GM23248 (cell line): ENCODE measurements at regions not wholly inside any gene's neighbourhood (a gene's known extent, or its start where the extent isn't known, plus 50 kb on each side); places are given as distances from the start of the nearest gene placed in this dataset.

Experiments used
- DNase-seq: peaks from one replicate; pipeline ENCODE4 v3.0.0-alpha.2; 2015
- H2AFZ ChIP-seq: fragments of 200-600 bp; sonication (generic); 2 replicates; pipeline ENCODE4 v1.6.1; 2016; ENCODE audit warnings: antibody characterized with exemption
- H3F3A ChIP-seq: fragments of 200-600 bp; sonication (generic); 2 replicates; pipeline ENCODE4 v1.6.1; 2016; ENCODE audit warnings: mild to moderate bottlenecking, antibody characterized with exemption, mixed run types; ENCODE audit not compliant: insufficient read depth
- H3K27ac ChIP-seq: fragments of 200-600 bp; sonication (generic); 2 replicates; pipeline ENCODE4 v1.5.1; 2016; ENCODE audit warnings: mild to moderate bottlenecking
- H3K27me3 ChIP-seq: fragments of 200-600 bp; sonication (generic); replicated peaks from 2 replicates; pipeline ENCODE4 v1.6.1; 2016; ENCODE audit warnings: mild to moderate bottlenecking; ENCODE audit not compliant: insufficient read depth
- H3K36me3 ChIP-seq: fragments of 200-600 bp; sonication (generic); 2 replicates; pipeline ENCODE4 v1.6.1; 2016; ENCODE audit warnings: low read depth, mild to moderate bottlenecking
- H3K4me1 ChIP-seq: fragments of 200-600 bp; sonication (generic); 2 replicates; pipeline ENCODE4 v1.6.1; 2016; ENCODE audit warnings: mild to moderate bottlenecking; ENCODE audit not compliant: insufficient read depth
- H3K4me2 ChIP-seq: fragments of 200-600 bp; sonication (generic); one replicate; pipeline ENCODE4 v1.6.1; 2016; ENCODE audit warnings: mild to moderate bottlenecking; ENCODE audit not compliant: unreplicated experiment
- H3K4me3 ChIP-seq: fragments of 200-600 bp; sonication (generic); 2 replicates; pipeline ENCODE4 v1.5.1; 2016; ENCODE audit warnings: mild to moderate bottlenecking
- H3K79me2 ChIP-seq: fragments of 200-600 bp; sonication (generic); 2 replicates; pipeline ENCODE4 v1.6.1; 2016; ENCODE audit warnings: mild to moderate bottlenecking; ENCODE audit not compliant: insufficient read depth
- H3K9ac ChIP-seq: fragments of 200-600 bp; sonication (generic); 2 replicates; pipeline ENCODE4 v1.6.1; 2016; ENCODE audit warnings: mild to moderate bottlenecking
- H3K9me2 ChIP-seq: fragments of 200-600 bp; sonication (generic); 2 replicates; pipeline ENCODE4 v1.6.1; 2016; ENCODE audit warnings: mixed run types, mild to moderate bottlenecking, moderate library complexity; ENCODE audit not compliant: insufficient read depth
- H3K9me3 ChIP-seq: fragments of 200-600 bp; sonication (generic); one replicate; pipeline ENCODE4 v1.6.1; 2017; ENCODE audit warnings: low read depth
- H4K20me1 ChIP-seq: fragments of 200-600 bp; sonication (generic); 2 replicates; pipeline ENCODE4 v1.6.0; 2016; ENCODE audit not compliant: insufficient read depth
- EZH2 ChIP-seq: fragments of 200-600 bp; sonication (generic); IDR thresholded peaks from 2 replicates; pipeline ENCODE4 v1.6.1; 2018; ENCODE audit warnings: antibody characterized with exemption, mild to moderate bottlenecking; ENCODE audit not compliant: insufficient read depth, poor library complexity, severe bottlenecking
- EZH2phosphoT487 ChIP-seq: fragments of 200-600 bp; sonication (generic); IDR thresholded peaks from 2 replicates; pipeline ENCODE4 v1.6.1; 2018; ENCODE audit warnings: antibody characterized with exemption, moderate library complexity, mild to moderate bottlenecking, low read depth; ENCODE audit not compliant: insufficient read depth
- WGBS, 2 experiments: methylation state at CpG; one replicate each; pipeline ENCODE4 v1.1.6; 2015 to 2017; ENCODE audit warnings: low lambda C conversion rate in 2 of 2, low coverage in 1 of 2; ENCODE audit errors: missing lambda C conversion rate in 2 of 2; 5-methylcytosine and 5-hydroxymethylcytosine counted together
- in situ Hi-C: fragments of 300-500 bp; cut with MboI; formaldehyde crosslinking; loops from 2 replicates; pipeline ENCODE4 v1.15.0; 2020

DNA sequence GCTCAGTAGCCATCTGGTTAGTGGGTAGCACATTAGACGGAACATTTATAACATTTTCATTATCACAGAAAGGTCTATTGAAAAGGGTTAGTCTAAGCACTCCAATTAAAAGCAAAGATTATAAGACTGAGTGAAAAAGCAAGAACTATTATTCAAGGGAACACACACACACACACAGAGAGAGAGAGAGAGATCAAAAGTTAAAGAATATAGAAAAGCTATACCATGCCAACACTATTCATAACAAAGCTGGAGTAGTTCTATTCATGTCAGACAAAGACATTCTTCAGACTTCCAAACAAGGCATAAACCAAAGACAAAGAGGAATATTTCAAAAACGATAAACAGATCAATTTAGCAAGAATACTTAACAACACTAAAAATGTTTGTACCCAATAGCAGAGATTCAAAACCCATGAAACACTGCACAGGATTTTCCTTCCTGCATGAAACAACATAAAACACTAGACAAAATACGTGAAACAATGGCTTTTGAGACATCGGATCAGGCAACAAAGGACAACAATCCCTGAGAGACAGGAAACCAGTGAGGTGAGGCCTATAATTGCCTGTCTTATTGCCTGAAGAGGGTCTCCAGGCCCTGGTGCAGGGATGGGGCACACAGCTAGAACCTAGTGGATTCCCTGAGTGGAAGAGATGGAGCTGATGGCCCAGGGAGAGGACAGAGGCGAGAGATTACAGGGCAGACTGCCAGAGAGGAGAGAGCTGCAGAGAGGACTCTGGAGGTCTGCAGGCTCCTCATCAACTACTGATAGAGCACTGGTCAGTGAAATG is 83.6 kb upstream of the NPAS2 start:
- H3F3A ChIP-seq, result peaks cover 36% of the 10 kb centered on the region
- H3K9me2 ChIP-seq, result no peaks in the 10 kb centered on the region
- H3K9ac ChIP-seq, result no peak overlapping the region
- H3K9me3 ChIP-seq, result no peaks in the 10 kb centered on the region
- no peak overlapping the region for H2AFZ ChIP-seq
- DNase-seq, result no peak
- H3K79me2 ChIP-seq, result no peaks in the 10 kb centered on the region
- no peak overlapping the region for H3K27ac ChIP-seq
- in situ Hi-C loops, result no loop called here
- H3K4me3 ChIP-seq, result no peak overlapping the region
- H3K4me1 ChIP-seq, result peaks cover 31% of the 10 kb centered on the region
- no peak overlapping the region for H3K4me2 ChIP-seq
- TF ChIP-seq EZH2 (no peak), EZH2phosphoT487 (no peak)
- no peaks in the 10 kb centered on the region for H4K20me1 ChIP-seq
- H3K36me3 ChIP-seq, result no peaks in the 10 kb centered on the region
- no peaks in the 10 kb centered on the region for H3K27me3 ChIP-seq
- WGBS, 2 experiments, result 85 to 90% methylated on average over 5 of the region's 5 CpGs

DNA sequence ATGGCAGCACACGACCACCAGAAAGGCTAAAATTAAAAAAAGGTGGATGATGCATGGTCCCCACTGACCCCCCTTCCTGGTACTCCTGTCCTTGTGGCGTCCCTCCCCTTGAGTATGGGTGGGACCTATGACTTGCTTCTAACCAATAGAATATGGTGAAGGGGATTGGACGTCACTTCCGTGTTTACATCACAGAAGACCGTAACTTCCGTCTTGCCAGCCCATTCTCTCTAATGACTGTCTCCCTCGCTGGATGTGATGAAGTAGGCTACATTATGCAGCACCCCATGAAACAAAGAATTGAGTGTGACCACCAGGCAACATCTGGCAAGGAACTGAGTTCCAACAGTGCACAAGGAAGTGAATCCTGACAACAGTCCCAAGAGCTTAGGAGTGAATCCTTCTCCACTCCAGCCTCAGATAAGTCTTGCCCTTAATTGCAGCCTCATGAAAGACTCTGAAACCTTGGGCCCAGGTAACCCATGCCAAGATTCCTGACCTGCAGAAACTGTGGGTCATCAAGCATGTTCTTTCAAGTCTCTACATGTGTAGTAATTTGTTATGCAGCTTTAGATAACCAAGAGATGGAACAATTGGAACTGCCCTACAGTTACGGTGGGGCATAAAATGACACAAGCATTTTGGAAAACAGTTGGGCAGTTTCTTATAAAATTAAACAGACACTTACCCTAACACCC is 80.1 kb upstream of the NPAS2 start:
- Histone ChIP-seq H3K9me2 (no peaks in the 10 kb centered on the region), H3K9me3 (no peaks in the 10 kb centered on the region), H3F3A (peaks cover 23% of the 10 kb centered on the region), H3K9ac (no peak overlapping the region), H3K79me2 (no peaks in the 10 kb centered on the region), H3K36me3 (no peaks in the 10 kb centered on the region), H3K27me3 (no peaks in the 10 kb centered on the region), H3K27ac (no peak overlapping the region), H4K20me1 (no peaks in the 10 kb centered on the region), H3K4me3 (no peak overlapping the region), H3K4me2 (no peak overlapping the region), H3K4me1 (peaks cover 27% of the 10 kb centered on the region), H2AFZ (no peak overlapping the region)
- TF ChIP-seq EZH2 (no peak), EZH2phosphoT487 (no peak)
- in situ Hi-C loops, result no loop called here
- WGBS, 2 experiments, result 83% methylated on average over 8 of the region's 8 CpGs
- DNase-seq, result no peak

DNA sequence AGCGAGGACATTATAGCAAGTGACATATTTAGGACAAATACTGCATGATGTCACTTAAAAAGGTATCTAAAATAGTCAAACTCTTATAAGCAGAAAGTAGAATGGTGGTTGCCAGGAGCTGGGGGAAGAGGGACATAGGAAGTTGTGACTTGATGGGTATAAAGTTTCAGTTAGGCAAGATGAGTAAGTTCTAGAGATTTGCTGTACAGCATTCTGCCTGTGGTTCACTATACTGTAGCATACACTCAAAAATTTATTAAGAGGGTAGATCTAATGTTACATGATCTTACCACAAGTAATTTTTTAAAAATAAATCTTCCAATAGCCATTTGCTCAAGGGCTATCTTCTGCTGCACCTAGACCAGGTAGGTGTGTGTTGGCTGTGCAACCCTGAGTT is 78.1 kb upstream of the NPAS2 start:
- Histone ChIP-seq H3K9ac (peak overlapping the region; percentile 85), H4K20me1 (no peaks in the 10 kb centered on the region), H3K4me1 (peaks cover 27% of the 10 kb centered on the region), H3K9me2 (no peaks in the 10 kb centered on the region), H3K79me2 (no peaks in the 10 kb centered on the region), H3K4me3 (peak overlapping the region; percentile 49), H3K36me3 (no peaks in the 10 kb centered on the region), H3K27ac (peak overlapping the region; percentile 99), H3K4me2 (peak overlapping the region; percentile 72), H3K9me3 (no peaks in the 10 kb centered on the region), H3F3A (peaks cover 23% of the 10 kb centered on the region), H2AFZ (no peak overlapping the region), H3K27me3 (no peaks in the 10 kb centered on the region)
- TF ChIP-seq EZH2phosphoT487 (no peak), EZH2 (no peak)
- WGBS, 2 experiments, result 93 to 98% methylated on average over 1 of the region's 1 CpG
- in situ Hi-C loops, result no loop called here
- DNase-seq, result peak; percentile 51

DNA sequence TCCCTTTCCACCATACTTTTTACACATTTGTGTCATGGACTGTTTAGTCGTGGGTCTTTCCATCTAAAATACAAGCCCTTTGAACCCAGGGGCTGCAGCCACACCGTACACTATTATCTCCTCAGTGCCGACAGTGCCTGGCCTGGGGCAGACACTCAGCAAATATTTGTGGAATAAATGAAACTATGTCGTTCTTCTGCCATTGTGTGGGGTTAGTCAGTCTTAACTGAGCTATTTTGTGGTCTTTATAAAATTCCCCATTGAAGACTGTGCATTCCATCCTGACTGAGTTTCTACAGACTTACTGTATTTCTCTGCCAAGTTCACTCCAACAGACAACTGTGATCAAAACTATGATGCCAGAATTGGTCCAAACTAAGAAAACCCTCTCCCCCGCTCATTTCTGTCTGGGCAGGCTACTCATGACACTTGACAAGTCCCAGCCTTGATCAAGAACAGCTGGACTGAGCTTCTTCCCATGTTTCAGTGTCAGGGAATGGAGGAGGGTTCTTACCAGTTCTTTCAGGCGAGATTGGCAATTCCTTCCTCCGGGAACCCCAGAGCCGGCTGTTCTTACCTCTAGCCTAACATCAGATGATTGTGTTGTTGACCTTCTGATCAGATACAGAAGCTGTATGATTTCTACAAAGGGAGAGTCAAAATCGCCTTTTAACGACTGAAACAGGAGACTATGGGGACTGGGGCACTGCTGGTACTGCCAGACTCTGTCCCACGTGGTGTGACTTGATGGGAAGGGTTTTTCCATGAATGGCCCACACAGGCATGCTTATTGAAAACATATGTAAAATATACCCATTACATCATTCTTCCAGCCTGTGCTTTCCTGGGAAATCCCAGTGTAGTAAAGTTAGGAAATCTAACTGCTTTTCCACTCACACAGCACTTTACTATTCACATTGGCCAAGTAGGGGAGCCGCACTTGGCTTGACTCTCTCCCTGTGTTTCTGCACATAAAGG is 77.4 kb upstream of the NPAS2 start:
- Histone ChIP-seq H3K4me2 (peak overlapping the region; percentile 80), H2AFZ (peak overlapping the region; percentile 24; the same call in 1 of the 2 replicates), H3K9ac (peak overlapping the region; percentile 85), H3K9me2 (no peaks in the 10 kb centered on the region), H3K4me3 (peak overlapping the region; percentile 61), H3K36me3 (no peaks in the 10 kb centered on the region), H3F3A (peaks cover 23% of the 10 kb centered on the region), H4K20me1 (no peaks in the 10 kb centered on the region), H3K9me3 (no peaks in the 10 kb centered on the region), H3K27me3 (no peaks in the 10 kb centered on the region), H3K4me1 (peaks cover 29% of the 10 kb centered on the region), H3K27ac (peak overlapping the region; percentile 99), H3K79me2 (no peaks in the 10 kb centered on the region)
- in situ Hi-C loops, result no loop called here
- WGBS, 2 experiments, result 1 to 3% methylated on average over 12 of the region's 12 CpGs
- peak; percentile 98 for DNase-seq
- TF ChIP-seq EZH2 (no peak), EZH2phosphoT487 (0 out of 2 replicates have a peak, but pooled peaks have one; percentile 59)
